ENCODE measurements at regions not wholly inside any gene's neighbourhood (a gene's known extent, or its start where the extent isn't known, plus 50 kb on each side); places are given as distances from the start of the nearest gene placed in this dataset.
"Not testable (repeated sequence)": the region's sequence is repeated elsewhere in the genome, so short reads cannot be mapped to it uniquely, and the experiment has no call there.

- Histone ChIP-seq H3K4me3 (ENCODE audit: low read length) (no peak overlapping the region), H3K4me2 (ENCODE audit: low read length) (no peak overlapping the region), H3K36me3 (ENCODE audit: insufficient read depth, low read length) (no peaks in the 10 kb centered on the region), H3K9me3 (replicated peaks; ENCODE audit: low read length) (peaks cover 10% of the 10 kb centered on the region), H3K27me3 (ENCODE audit: control insufficient read depth, insufficient read depth, low read length) (no peaks in the 10 kb centered on the region), H3K4me1 (ENCODE audit: control insufficient read depth, insufficient read depth, low read length) (no peaks in the 10 kb centered on the region), H3K9ac (ENCODE audit: low read depth, low read length) (no peak overlapping the region)
Measured at GRCh38 chr17:52995881-52996280, 826.8 kb upstream of the KIF2B start.

GRCh38 chr17:52995147-52995546 lies 827.6 kb upstream of the KIF2B start:
- no peak overlapping the region for H3K9ac ChIP-seq (ENCODE audit: low read depth, low read length)
- H3K36me3 ChIP-seq (ENCODE audit: insufficient read depth, low read length) = no peaks in the 10 kb centered on the region
- no peak overlapping the region for H3K4me2 ChIP-seq (ENCODE audit: low read length)
- no peak overlapping the region for H3K4me3 ChIP-seq (ENCODE audit: low read length)
- H3K27me3 ChIP-seq (ENCODE audit: control insufficient read depth, insufficient read depth, low read length) = no peaks in the 10 kb centered on the region
- H3K4me1 ChIP-seq (ENCODE audit: control insufficient read depth, insufficient read depth, low read length) = no peaks in the 10 kb centered on the region
- peaks cover 10% of the 10 kb centered on the region for H3K9me3 ChIP-seq (replicated peaks; ENCODE audit: low read length)

GRCh38 chr17:52986056-52986662 lies 827.6 kb upstream of the CA10 start:
- peaks cover 4% of the 10 kb centered on the region for H3K9me3 ChIP-seq (replicated peaks; ENCODE audit: low read length)
- no peaks in the 10 kb centered on the region for H3K27me3 ChIP-seq (ENCODE audit: control insufficient read depth, insufficient read depth, low read length)
- no peak overlapping the region for H3K9ac ChIP-seq (ENCODE audit: low read depth, low read length)
- H3K4me3 ChIP-seq (ENCODE audit: low read length) = no peak overlapping the region
- no peak overlapping the region for H3K4me2 ChIP-seq (ENCODE audit: low read length)
- no peaks in the 10 kb centered on the region for H3K4me1 ChIP-seq (ENCODE audit: control insufficient read depth, insufficient read depth, low read length)
- no peaks in the 10 kb centered on the region for H3K36me3 ChIP-seq (ENCODE audit: insufficient read depth, low read length)

GRCh38 chr17:52982331-52982730 lies 823.8 kb upstream of the CA10 start:
- Histone ChIP-seq H3K4me2 (ENCODE audit: low read length) (no peak overlapping the region), H3K9me3 (replicated peaks; ENCODE audit: low read length) (peaks cover 4% of the 10 kb centered on the region), H3K36me3 (ENCODE audit: insufficient read depth, low read length) (no peaks in the 10 kb centered on the region), H3K27me3 (ENCODE audit: control insufficient read depth, insufficient read depth, low read length) (no peaks in the 10 kb centered on the region), H3K4me1 (ENCODE audit: control insufficient read depth, insufficient read depth, low read length) (no peaks in the 10 kb centered on the region), H3K9ac (ENCODE audit: low read depth, low read length) (no peak overlapping the region), H3K4me3 (ENCODE audit: low read length) (no peak overlapping the region)

GRCh38 chr17:52979921-52980320 lies 821.4 kb upstream of the CA10 start:
- Histone ChIP-seq H3K27me3 (ENCODE audit: control insufficient read depth, insufficient read depth, low read length) (no peaks in the 10 kb centered on the region), H3K9me3 (replicated peaks; ENCODE audit: low read length) (no peaks in the 10 kb centered on the region), H3K4me1 (ENCODE audit: control insufficient read depth, insufficient read depth, low read length) (no peaks in the 10 kb centered on the region), H3K4me3 (ENCODE audit: low read length) (no peak overlapping the region), H3K36me3 (ENCODE audit: insufficient read depth, low read length) (no peaks in the 10 kb centered on the region), H3K4me2 (ENCODE audit: low read length) (no peak overlapping the region), H3K9ac (ENCODE audit: low read depth, low read length) (no peak overlapping the region)

- Histone ChIP-seq H3K4me2 (ENCODE audit: low read length) (no peak overlapping the region), H3K4me1 (ENCODE audit: control insufficient read depth, insufficient read depth, low read length) (no peaks in the 10 kb centered on the region), H3K4me3 (ENCODE audit: low read length) (no peak overlapping the region), H3K9ac (ENCODE audit: low read depth, low read length) (no peak overlapping the region), H3K36me3 (ENCODE audit: insufficient read depth, low read length) (no peaks in the 10 kb centered on the region), H3K9me3 (replicated peaks; ENCODE audit: low read length) (peaks cover 4% of the 10 kb centered on the region), H3K27me3 (ENCODE audit: control insufficient read depth, insufficient read depth, low read length) (no peaks in the 10 kb centered on the region)
Measured at GRCh38 chr17:52965856-52966255, 807.3 kb upstream of the CA10 start.

- not testable (repeated sequence) for H3K4me2 ChIP-seq (ENCODE audit: low read length); H3K4me1 ChIP-seq (ENCODE audit: control insufficient read depth, insufficient read depth, low read length); H3K9me3 ChIP-seq (replicated peaks; ENCODE audit: low read length); H3K4me3 ChIP-seq (ENCODE audit: low read length); H3K27me3 ChIP-seq (ENCODE audit: control insufficient read depth, insufficient read depth, low read length); H3K36me3 ChIP-seq (ENCODE audit: insufficient read depth, low read length); H3K9ac ChIP-seq (ENCODE audit: low read depth, low read length)
Measured at GRCh38 chr17:52961751-52962150, 803.2 kb upstream of the CA10 start.

- Histone ChIP-seq H3K4me1 (ENCODE audit: control insufficient read depth, insufficient read depth, low read length) (no peaks in the 10 kb centered on the region), H3K4me2 (ENCODE audit: low read length) (no peak overlapping the region), H3K36me3 (ENCODE audit: insufficient read depth, low read length) (no peaks in the 10 kb centered on the region), H3K4me3 (ENCODE audit: low read length) (no peak overlapping the region), H3K9ac (ENCODE audit: low read depth, low read length) (no peak overlapping the region), H3K9me3 (replicated peaks; ENCODE audit: low read length) (peaks cover 4% of the 10 kb centered on the region), H3K27me3 (ENCODE audit: control insufficient read depth, insufficient read depth, low read length) (no peaks in the 10 kb centered on the region)
Measured at GRCh38 chr17:52957411-52957810, 798.9 kb upstream of the CA10 start.

- no peak overlapping the region for H3K9ac ChIP-seq (ENCODE audit: low read depth, low read length)
- H3K27me3 ChIP-seq (ENCODE audit: control insufficient read depth, insufficient read depth, low read length) = no peaks in the 10 kb centered on the region
- no peak overlapping the region for H3K4me3 ChIP-seq (ENCODE audit: low read length)
- no peaks in the 10 kb centered on the region for H3K36me3 ChIP-seq (ENCODE audit: insufficient read depth, low read length)
- H3K4me2 ChIP-seq (ENCODE audit: low read length) = no peak overlapping the region
- H3K4me1 ChIP-seq (ENCODE audit: control insufficient read depth, insufficient read depth, low read length) = no peaks in the 10 kb centered on the region
- H3K9me3 ChIP-seq (replicated peaks; ENCODE audit: low read length) = peaks cover 3% of the 10 kb centered on the region
Measured at GRCh38 chr17:52947418-52947817, 788.9 kb upstream of the CA10 start.

GRCh38 chr17:52938623-52939230 lies 780.2 kb upstream of the CA10 start:
- H3K27me3 ChIP-seq (ENCODE audit: control insufficient read depth, insufficient read depth, low read length) = no peaks in the 10 kb centered on the region

GRCh38 chr17:52930581-52930980 lies 772.1 kb upstream of the CA10 start:
- H3K9me3 ChIP-seq (replicated peaks; ENCODE audit: low read length) = no peaks in the 10 kb centered on the region
- H3K4me3 ChIP-seq (ENCODE audit: low read length) = no peak overlapping the region
- H3K4me1 ChIP-seq (ENCODE audit: control insufficient read depth, insufficient read depth, low read length) = no peaks in the 10 kb centered on the region
- H3K36me3 ChIP-seq (ENCODE audit: insufficient read depth, low read length) = no peaks in the 10 kb centered on the region
- no peaks in the 10 kb centered on the region for H3K27me3 ChIP-seq (ENCODE audit: control insufficient read depth, insufficient read depth, low read length)
- no peak overlapping the region for H3K4me2 ChIP-seq (ENCODE audit: low read length)
- H3K9ac ChIP-seq (ENCODE audit: low read depth, low read length) = no peak overlapping the region

More at GRCh38 chr17:52938623-52939230, 780.2 kb upstream of the CA10 start:
- Histone ChIP-seq H3K4me2 (ENCODE audit: low read length) (no peak overlapping the region), H3K4me1 (ENCODE audit: control insufficient read depth, insufficient read depth, low read length) (no peaks in the 10 kb centered on the region), H3K4me3 (ENCODE audit: low read length) (no peak overlapping the region), H3K9me3 (replicated peaks; ENCODE audit: low read length) (peaks cover 7% of the 10 kb centered on the region), H3K9ac (ENCODE audit: low read depth, low read length) (no peak overlapping the region), H3K36me3 (ENCODE audit: insufficient read depth, low read length) (no peaks in the 10 kb centered on the region)

- Histone ChIP-seq H3K9me3 (replicated peaks; ENCODE audit: low read length) (no peaks in the 10 kb centered on the region), H3K4me3 (ENCODE audit: low read length) (no peak overlapping the region), H3K4me2 (ENCODE audit: low read length) (no peak overlapping the region), H3K36me3 (ENCODE audit: insufficient read depth, low read length) (no peaks in the 10 kb centered on the region), H3K27me3 (ENCODE audit: control insufficient read depth, insufficient read depth, low read length) (no peaks in the 10 kb centered on the region), H3K9ac (ENCODE audit: low read depth, low read length) (no peak overlapping the region), H3K4me1 (ENCODE audit: control insufficient read depth, insufficient read depth, low read length) (no peaks in the 10 kb centered on the region)
Measured at GRCh38 chr17:52930145-52930544, 771.6 kb upstream of the CA10 start.

Measured in skeletal muscle satellite cell (primary cell).